ENCODE measurements at regions not wholly inside any gene's neighbourhood (a gene's known extent, or its start where the extent isn't known, plus 50 kb on each side); places are given as distances from the start of the nearest gene placed in this dataset.

- intact Hi-C loops (cut with micrococcal nuclease), result no loop called here
Measured at GRCh38 chr2:199131876-199132275, 325.9 kb downstream of the SATB2 start.

GRCh38 chr2:199131136-199131655 is 326.5 kb downstream of the SATB2 start:
- intact Hi-C loops (cut with micrococcal nuclease), result no loop called here

GRCh38 chr2:199130501-199130900 is 327.2 kb downstream of the SATB2 start:
- intact Hi-C loops (cut with micrococcal nuclease), result no loop called here

- intact Hi-C loops (cut with micrococcal nuclease), result no loop called here
Measured at GRCh38 chr2:199128476-199129229, 329.1 kb downstream of the SATB2 start.

GRCh38 chr2:199119796-199120195 is 337.9 kb downstream of the SATB2 start:
- intact Hi-C loops (cut with micrococcal nuclease), result no loop called here

- intact Hi-C loops (cut with micrococcal nuclease), result no loop called here
Measured at GRCh38 chr2:199118673-199119112, 339.0 kb downstream of the SATB2 start.

- intact Hi-C loops (cut with micrococcal nuclease), result no loop called here
Measured at GRCh38 chr2:199115169-199115568, 342.6 kb downstream of the SATB2 start.

GRCh38 chr2:199113111-199113510 is 344.6 kb downstream of the SATB2 start:
- intact Hi-C loops (cut with micrococcal nuclease), result no loop called here

- intact Hi-C loops (cut with micrococcal nuclease), result no loop called here
Measured at GRCh38 chr2:199111458-199111857, 346.3 kb downstream of the SATB2 start.

- intact Hi-C loops (cut with micrococcal nuclease), result no loop called here
Measured at GRCh38 chr2:199108056-199108455, 349.7 kb downstream of the SATB2 start.

- intact Hi-C loops (cut with micrococcal nuclease), result no loop called here
Measured at GRCh38 chr2:199105826-199106225, 351.9 kb downstream of the SATB2 start.

GRCh38 chr2:199101487-199101886 is 356.3 kb downstream of the SATB2 start:
- intact Hi-C loops (cut with micrococcal nuclease), result no loop called here

GRCh38 chr2:199100326-199101110 is 357.2 kb downstream of the SATB2 start:
- intact Hi-C loops (cut with micrococcal nuclease), result no loop called here

GRCh38 chr2:199092419-199092818 is 365.3 kb downstream of the SATB2 start:
- intact Hi-C loops (cut with micrococcal nuclease), result no loop called here

- intact Hi-C loops (cut with micrococcal nuclease), result no loop called here
Measured at GRCh38 chr2:199085261-199085660, 372.5 kb downstream of the SATB2 start.

- intact Hi-C loops (cut with micrococcal nuclease), result no loop called here
Measured at GRCh38 chr2:199070322-199070949, 387.3 kb downstream of the SATB2 start.

GRCh38 chr2:199064201-199064600 is 393.5 kb downstream of the SATB2 start:
- intact Hi-C loops (cut with micrococcal nuclease), result no loop called here

GRCh38 chr2:199057936-199058335 is 399.8 kb downstream of the SATB2 start:
- intact Hi-C loops (cut with micrococcal nuclease), result no loop called here

GRCh38 chr2:199055336-199055735 is 402.4 kb downstream of the SATB2 start:
- intact Hi-C loops (cut with micrococcal nuclease), result no loop called here

- intact Hi-C loops (cut with micrococcal nuclease), result no loop called here
Measured at GRCh38 chr2:199042660-199043379, 414.9 kb downstream of the SATB2 start.

GRCh38 chr2:199040522-199040921 is 417.2 kb downstream of the SATB2 start:
- intact Hi-C loops (cut with micrococcal nuclease), result no loop called here

Measured in T-helper 2 cell treated with Interferon-gamma antibody and Interleukin-4, amounts not matched to agents 100 ng/mL and 5 ng/mL, for 36 hours (primary cell).